PC-9 (cell line): ENCODE measurements at regions not wholly inside any gene's neighbourhood (a gene's known extent, or its start where the extent isn't known, plus 50 kb on each side); places are given as distances from the start of the nearest gene placed in this dataset.

Experiments
- BruUV-seq: library from RNA; stranded (reverse); fragments of 400-500 nt; replicated peaks from 2 replicates; lab custom pipeline; 2021; lab: Mats Ljungman, UMichigan
- CTCF ChIA-PET: fragments of 300-600 bp; sonication (Branson Sonifier 250); formaldehyde crosslinking; loops from one replicate; lab custom pipeline; 2022; ENCODE audit warnings: antibody characterized with exemption; lab: Charles Lee
- POLR2A ChIA-PET: fragments of 300-600 bp; sonication (Branson Sonifier 250); formaldehyde crosslinking; loops from one replicate; lab custom pipeline; 2022; ENCODE audit warnings: antibody characterized with exemption; ENCODE audit not compliant: unreplicated experiment; lab: Charles Lee
- DNase-seq, 2 experiments: peaks; one replicate each; pipeline versions ENCODE4 v3.0.0 to v3.0.0-alpha.2; 2015 to 2022; ENCODE audit warnings: mixed read lengths in 1 of 2
- H2AFZ ChIP-seq: fragments of 200-600 bp; sonication (generic); 2 replicates; pipeline ENCODE4 v1.8.1; 2017; ENCODE audit warnings: antibody characterized with exemption
- H3F3A ChIP-seq: fragments of 200-600 bp; sonication (generic); 2 replicates; pipeline ENCODE4 v1.8.1; 2017; ENCODE audit warnings: antibody characterized with exemption, mild to moderate bottlenecking, low read depth; ENCODE audit not compliant: insufficient read depth
- H3K27ac ChIP-seq: fragments of 200-600 bp; sonication (generic); 2 replicates; pipeline ENCODE4 v1.6.1; 2016; ENCODE audit warnings: mixed run types
- H3K27me3 ChIP-seq: fragments of 200-600 bp; sonication (generic); 2 replicates; pipeline ENCODE4 v1.6.1; 2016; ENCODE audit warnings: low read depth, mixed run types; ENCODE audit not compliant: insufficient read depth
- H3K36me3 ChIP-seq: fragments of 200-600 bp; sonication (generic); 2 replicates; pipeline ENCODE4 v1.6.1; 2016; ENCODE audit warnings: low read depth, mixed run types
- H3K4me1 ChIP-seq: fragments of 200-600 bp; sonication (generic); replicated peaks from 2 replicates; pipeline ENCODE4 v1.6.1; 2016; ENCODE audit warnings: mixed run types; ENCODE audit not compliant: insufficient read depth
- H3K4me2 ChIP-seq: fragments of 200-600 bp; sonication (generic); 2 replicates; pipeline ENCODE4 v1.6.1; 2017; ENCODE audit warnings: mixed run types
- H3K4me3 ChIP-seq: fragments of 200-600 bp; sonication (generic); 2 replicates; pipeline ENCODE4 v1.6.1; 2016; ENCODE audit warnings: mixed run types
- H3K79me2 ChIP-seq: fragments of 200-600 bp; sonication (generic); 2 replicates; pipeline ENCODE4 v1.6.1; 2017; ENCODE audit warnings: low read depth, mixed run types
- H3K9me2 ChIP-seq: fragments of 200-600 bp; sonication (generic); 2 replicates; pipeline ENCODE4 v1.8.1; 2017; ENCODE audit warnings: mild to moderate bottlenecking; ENCODE audit not compliant: insufficient read depth
- H3K9me3 ChIP-seq: fragments of 200-600 bp; sonication (generic); 2 replicates; pipeline ENCODE4 v1.8.1; 2016; ENCODE audit warnings: low read depth; ENCODE audit not compliant: insufficient read depth
- H4K20me1 ChIP-seq: fragments of 200-600 bp; sonication (generic); 2 replicates; pipeline ENCODE4 v1.8.1; 2017; ENCODE audit not compliant: insufficient read depth
- CTCF ChIP-seq: fragments of 200-600 bp; sonication (generic); conservative IDR thresholded peaks from 2 replicates; pipeline ENCODE4 v1.6.1; 2017; ENCODE audit warnings: mixed run types, antibody characterized with exemption, mild to moderate bottlenecking, moderate library complexity
- EZH2 ChIP-seq: fragments of 200-600 bp; sonication (generic); IDR thresholded peaks from 2 replicates; pipeline ENCODE4 v1.8.0; 2017; ENCODE audit warnings: antibody characterized with exemption, low read depth
- intact Hi-C: fragments of 100-400 bp; cut with micrococcal nuclease; formaldehyde crosslinking; loops from one replicate; pipeline ENCODE4 v1.10.0; 2022; ENCODE audit not compliant: unreplicated experiment

- H3K4me3 ChIP-seq: no peak overlapping the region
- POLR2A ChIA-PET: no interaction called here
- BruUV-seq: no TSS peak
- no peaks in the 10 kb centered on the region for H3K9me3 ChIP-seq
- CTCF ChIA-PET: no interaction called here
- H3K27me3 ChIP-seq: no peaks in the 10 kb centered on the region
- DNase-seq: no peak
- no peaks in the 10 kb centered on the region for H3K79me2 ChIP-seq
- no peaks in the 10 kb centered on the region for H3K4me1 ChIP-seq
- H4K20me1 ChIP-seq: no peaks in the 10 kb centered on the region
- intact Hi-C loops: no loop called here
- H3K27ac ChIP-seq: no peak overlapping the region
- H3K9me2 ChIP-seq: no peaks in the 10 kb centered on the region; the same call in 1 of the 2 replicates
- TF ChIP-seq CTCF (no peak), EZH2 (no peak)
- H2AFZ ChIP-seq: no peak overlapping the region
- no peak overlapping the region for H3K4me2 ChIP-seq
- H3F3A ChIP-seq: no peaks in the 10 kb centered on the region
- H3K36me3 ChIP-seq: no peaks in the 10 kb centered on the region
Observed at GRCh38 chr4:65023081-65023480, 613.8 kb upstream of the TECRL start.

GRCh38 chr4:65021737-65022136, 612.5 kb upstream of the TECRL start:
- Histone ChIP-seq H3K9me3 (no peaks in the 10 kb centered on the region), H3K4me2 (no peak overlapping the region), H4K20me1 (no peaks in the 10 kb centered on the region), H3K4me3 (no peak overlapping the region), H3K36me3 (no peaks in the 10 kb centered on the region), H3F3A (no peaks in the 10 kb centered on the region), H3K79me2 (no peaks in the 10 kb centered on the region), H3K4me1 (no peaks in the 10 kb centered on the region), H3K27ac (no peak overlapping the region), H3K27me3 (no peaks in the 10 kb centered on the region), H3K9me2 (no peaks in the 10 kb centered on the region; the same call in 1 of the 2 replicates), H2AFZ (no peak overlapping the region)
- DNase-seq: no peak
- no peak for TF ChIP-seq CTCF
- TF ChIP-seq EZH2: no peak
- no TSS peak for BruUV-seq
- ChIA-PET POLR2A (no interaction called here), CTCF (no interaction called here)
- intact Hi-C loops: no loop called here

GRCh38 chr4:65021149-65021548, 611.9 kb upstream of the TECRL start:
- ChIA-PET POLR2A (no interaction called here), CTCF (no interaction called here)
- Histone ChIP-seq H3K36me3 (no peaks in the 10 kb centered on the region), H3K9me3 (no peaks in the 10 kb centered on the region), H3K79me2 (no peaks in the 10 kb centered on the region), H3K9me2 (no peaks in the 10 kb centered on the region; the same call in 1 of the 2 replicates), H3F3A (no peaks in the 10 kb centered on the region), H4K20me1 (no peaks in the 10 kb centered on the region), H3K4me2 (no peak overlapping the region), H3K27ac (no peak overlapping the region), H3K27me3 (no peaks in the 10 kb centered on the region), H3K4me3 (no peak overlapping the region), H3K4me1 (no peaks in the 10 kb centered on the region), H2AFZ (no peak overlapping the region)
- no TSS peak for BruUV-seq
- intact Hi-C loops: no loop called here
- DNase-seq: no peak
- TF ChIP-seq EZH2: no peak
- no peak for TF ChIP-seq CTCF
